ENCODE measurements at regions not wholly inside any gene's neighbourhood (a gene's known extent, or its start where the extent isn't known, plus 50 kb on each side); places are given as distances from the start of the nearest gene placed in this dataset.

- no peak for TF ChIP-seq ZBTB49 (CRISPR knock-in tag; IDR thresholded peaks at IDR 0.05; ENCODE audit: borderline replicate concordance)
These were observed 347.3 kb downstream of the TRIM36 start (continued) for GRCh38 chr5:114822436-114822835.

- 0% methylated on average over 2 of the region's 2 CpGs for WGBS (ENCODE audit: insufficient coverage, low coverage, missing lambda C conversion rate)
- H3K4me2 ChIP-seq (ENCODE audit: insufficient read depth, low read length): no peak overlapping the region
- FAIRE-seq (no peak), DNase-seq (ENCODE audit: extremely low read depth in 1 of 4, low spot score in 3 of 4) (no peak), ATAC-seq (no peak)
- CTCF ChIA-PET (ENCODE audit: low intra/inter-chr PET ratio): no interaction called here
- H3K9me3 ChIP-seq (replicated peaks; ENCODE audit: control insufficient read depth, insufficient read depth, low read depth, low read length): no peaks in the 10 kb centered on the region
- H3K9ac ChIP-seq (ENCODE audit: insufficient read depth in 1 of 2, low read depth in 2 of 2, low read length in 2 of 2): no peak overlapping the region
- H3K4me1 ChIP-seq (replicated peaks in 1 of 2; ENCODE audit: control insufficient read depth in 2 of 2, insufficient read depth in 2 of 2, low read length in 2 of 2): no peaks in the 10 kb centered on the region
- H3K27ac ChIP-seq (ENCODE audit: extremely low read depth, low read depth, low read length): no peak overlapping the region
- no peak for TF ChIP-seq ZNF592 (IDR thresholded peaks at IDR 0.05)
- no peak for TF ChIP-seq ELF2 (CRISPR knock-in tag; IDR thresholded peaks at IDR 0.05)
- TF ChIP-seq MBD2 (IDR thresholded peaks at IDR 0.05; ENCODE audit: borderline replicate concordance, low read depth): no peak
- TF ChIP-seq ZNF197 (CRISPR knock-in tag; IDR thresholded peaks at IDR 0.05; ENCODE audit: low read depth): no peak
- TF ChIP-seq ZNF695 (CRISPR knock-in tag; IDR thresholded peaks at IDR 0.05): no peak
- TF ChIP-seq MAX (CRISPR knock-in tag; IDR thresholded peaks at IDR 0.05): no peak
- no peak for TF ChIP-seq PCBP2 (IDR thresholded peaks at IDR 0.05; ENCODE audit: low read depth, low read length, poor library complexity, severe bottlenecking)
- no peak for TF ChIP-seq MTA3 (IDR thresholded peaks at IDR 0.05; ENCODE audit: borderline replicate concordance)
- TF ChIP-seq HEY1 (CRISPR knock-in tag; IDR thresholded peaks at IDR 0.05; ENCODE audit: borderline replicate concordance): no peak
- TF ChIP-seq SRSF9 (IDR thresholded peaks at IDR 0.05; ENCODE audit: borderline replicate concordance, low read depth, low read length): no peak
- no peak for TF ChIP-seq ZNF584 (CRISPR knock-in tag; IDR thresholded peaks at IDR 0.05; ENCODE audit: low read depth)
- TF ChIP-seq RUNX1 (IDR thresholded peaks at IDR 0.05; ENCODE audit: low read depth): no peak
- no peak for TF ChIP-seq GATA2 (CRISPR knock-in tag; IDR thresholded peaks at IDR 0.05)
- BruUV-seq (replicated peaks): no TSS peak
- no peaks in the 10 kb centered on the region for H3K79me2 ChIP-seq (ENCODE audit: control insufficient read depth, insufficient read depth, low read length)
- no peaks in the 10 kb centered on the region for H3K9me1 ChIP-seq (ENCODE audit: control insufficient read depth, insufficient read depth, low read length)
- no peaks in the 10 kb centered on the region for H4K20me1 ChIP-seq (replicated peaks; ENCODE audit: control insufficient read depth, insufficient read depth, low read length)
- no peak overlapping the region for H3K4me3 ChIP-seq
- no peak overlapping the region for H2AFZ ChIP-seq (ENCODE audit: low read depth, low read length)
- in situ Hi-C loops (cut with MboI): loop anchor here (25.0 kb wide), 1 partner anchor 1128 kb away; no protein-coding TSS in a partner anchor
- H3K27me3 ChIP-seq (ENCODE audit: control insufficient read depth in 2 of 2, insufficient read depth in 2 of 2, low read length in 2 of 2): no peaks in the 10 kb centered on the region
- intact Hi-C loops (cut with micrococcal nuclease): no loop called here
- H3K36me3 ChIP-seq (ENCODE audit: control insufficient read depth, insufficient read depth, low read length): no peaks in the 10 kb centered on the region
- POLR2A ChIA-PET: no interaction called here
These were observed 379.3 kb downstream of the TRIM36 start for GRCh38 chr5:114790403-114790792.

Data from K562 (cell line).